ENCODE measurements at regions not wholly inside any gene's neighbourhood (a gene's known extent, or its start where the extent isn't known, plus 50 kb on each side); places are given as distances from the start of the nearest gene placed in this dataset.

DNA sequence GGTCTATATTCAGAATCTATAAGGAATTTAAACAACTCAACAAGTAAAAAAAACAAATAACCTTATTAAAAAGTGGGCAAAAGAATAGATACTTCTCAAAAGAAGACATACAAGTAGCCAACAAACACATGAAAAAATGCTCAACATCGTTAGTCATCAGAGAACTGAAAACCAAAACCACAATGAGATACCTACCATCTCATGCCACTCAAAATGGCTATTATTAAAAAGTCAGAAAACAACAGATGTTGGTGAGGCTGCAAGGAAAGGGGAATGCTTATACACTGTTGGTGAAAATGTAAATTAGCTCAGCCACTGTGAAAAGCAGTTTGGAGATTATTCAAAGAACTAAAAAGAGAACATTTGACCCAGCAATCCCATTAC, 201.6 kb downstream of the QDPR start:
- no peak for DNase-seq (ENCODE audit: low spot score)
- intact Hi-C loops (cut with DNase I) = no loop called here

DNA sequence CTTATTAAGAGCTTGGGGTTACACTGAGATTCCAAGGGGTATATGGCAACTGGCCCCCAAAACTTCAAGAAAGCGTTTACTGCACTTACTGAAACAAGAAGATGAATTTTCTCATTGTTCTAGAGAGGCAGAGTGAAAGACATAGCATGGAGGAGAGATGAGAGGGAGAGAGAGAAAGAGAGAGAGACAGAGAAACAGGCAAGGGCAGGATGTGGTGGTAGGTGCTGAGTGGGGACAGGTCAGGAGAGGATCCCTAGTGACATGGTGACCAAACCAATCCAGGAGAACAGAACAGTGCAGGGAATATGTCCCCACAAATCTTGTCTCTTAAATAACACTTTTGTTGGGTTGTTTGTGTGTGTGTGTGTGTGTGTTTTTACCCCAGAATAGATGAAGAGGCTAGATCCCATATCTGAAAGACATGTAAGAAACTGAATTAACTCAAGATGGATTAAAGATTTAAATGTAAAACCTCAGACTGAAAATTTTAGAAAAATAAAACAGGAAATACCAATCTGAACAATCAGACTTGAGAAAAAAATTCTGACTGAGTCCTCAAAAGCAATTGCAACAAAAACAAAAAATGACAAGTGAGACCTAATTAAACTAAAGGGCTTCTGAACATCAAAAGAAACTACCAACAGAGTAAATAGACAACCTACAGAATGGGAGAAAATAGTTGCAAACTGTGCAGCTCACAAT, 202.2 kb downstream of the QDPR start:
- DNase-seq (ENCODE audit: low spot score) = no peak
- intact Hi-C loops (cut with DNase I) = no loop called here

DNA sequence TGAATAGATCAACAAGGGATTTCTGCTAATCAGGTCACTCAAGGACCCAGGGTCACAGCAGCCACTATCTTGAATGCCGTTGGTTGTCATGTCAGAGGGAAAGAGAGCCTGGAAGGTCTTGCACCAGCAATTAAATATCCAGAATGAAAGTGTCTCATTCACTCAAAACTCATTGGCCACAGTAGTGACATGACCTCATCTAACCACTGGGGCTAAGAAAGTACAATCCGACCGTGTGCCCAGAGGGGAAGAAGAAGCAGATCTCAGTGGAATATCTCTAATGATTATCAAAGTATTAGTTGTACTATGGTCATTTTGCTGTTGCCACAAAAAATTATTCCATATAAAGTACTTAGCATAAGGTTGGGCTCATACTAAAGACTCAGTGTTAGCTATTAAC, 210.0 kb downstream of the QDPR start:
- intact Hi-C loops (cut with DNase I) = no loop called here
- DNase-seq (ENCODE audit: low spot score) = no peak

DNA sequence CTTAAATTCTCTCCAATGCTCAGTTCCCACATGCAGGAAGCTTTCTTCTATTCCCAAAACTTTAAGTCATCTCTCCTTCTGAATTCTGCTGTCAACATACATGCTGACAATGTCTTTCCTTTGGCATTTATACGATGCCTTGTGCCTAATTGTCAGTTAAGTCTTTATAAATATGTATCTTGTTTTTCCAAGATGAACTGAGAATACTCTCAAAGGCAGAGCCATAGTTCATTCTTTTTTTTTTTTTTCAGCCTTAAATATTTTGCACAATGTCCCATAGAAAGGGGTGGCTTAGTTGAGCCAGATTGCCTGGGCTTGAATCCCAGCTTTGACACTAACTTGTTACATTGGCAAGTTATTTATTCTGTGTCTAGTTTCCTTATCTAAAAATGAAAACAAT, 210.6 kb downstream of the QDPR start:
- no peak for DNase-seq (ENCODE audit: low spot score)
- intact Hi-C loops (cut with DNase I) = no loop called here

DNA sequence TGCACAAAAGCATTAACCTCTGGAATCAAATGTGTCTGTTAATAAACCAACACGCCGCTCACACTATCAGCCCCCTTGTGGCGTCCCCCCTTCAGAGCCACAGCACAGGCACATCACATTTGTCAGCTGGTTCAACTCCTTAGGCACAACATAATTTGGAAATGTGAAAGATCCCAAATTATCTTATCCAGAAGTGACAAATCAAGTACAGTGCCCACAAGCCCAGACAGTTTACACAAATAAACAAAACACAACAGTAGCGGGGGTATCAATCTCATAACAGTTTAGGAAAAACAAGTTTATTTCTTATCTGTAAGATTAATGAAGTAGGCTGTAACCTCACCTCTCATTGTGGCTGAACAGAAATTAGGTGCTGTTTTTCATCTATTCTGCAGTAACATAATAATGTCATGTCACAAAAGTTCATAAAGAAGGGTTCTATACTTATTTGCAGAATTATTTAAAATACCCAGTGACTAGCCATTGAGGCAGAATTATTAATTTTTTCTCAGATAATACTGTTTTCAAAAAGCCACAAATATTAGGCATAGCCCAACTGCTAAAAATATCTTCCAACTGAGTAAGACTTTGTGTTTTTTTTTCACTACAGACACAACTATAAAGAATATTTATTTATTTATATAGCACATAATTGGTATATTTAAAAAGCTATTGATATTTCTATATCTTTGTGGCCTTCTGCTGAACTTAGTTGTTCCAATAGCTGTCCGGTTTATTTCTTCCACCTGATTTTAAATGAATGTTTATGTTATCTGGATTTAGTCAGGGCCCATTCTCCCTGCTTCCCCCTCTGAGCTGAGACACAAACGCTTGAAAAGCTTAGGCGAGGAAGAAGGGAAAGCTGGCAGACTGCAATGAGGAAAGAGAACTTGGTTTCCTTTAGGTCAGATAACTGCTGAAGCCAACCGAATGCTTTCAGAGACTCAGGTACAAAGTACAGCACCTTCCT, 214.7 kb downstream of the QDPR start:
- DNase-seq (ENCODE audit: low spot score) = no peak
- intact Hi-C loops (cut with DNase I) = no loop called here

DNA sequence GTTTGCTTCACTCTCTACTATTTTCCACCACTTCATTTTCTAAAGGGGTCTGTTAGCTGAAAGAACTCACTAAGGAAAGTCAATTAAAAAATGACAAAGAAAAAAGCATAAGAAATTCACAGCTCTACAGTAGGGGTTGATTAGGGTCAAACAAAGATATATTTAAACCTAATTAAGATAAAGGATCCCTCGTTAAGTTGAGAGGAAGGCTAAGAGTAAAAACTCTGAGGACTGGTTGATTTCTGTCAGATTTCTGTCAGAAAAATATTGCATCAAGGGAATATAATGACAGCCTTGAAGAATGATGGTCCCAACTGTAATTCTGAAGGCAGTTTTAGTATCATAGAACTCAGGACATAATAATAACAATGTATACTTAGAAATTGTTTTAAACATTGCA, 218.0 kb downstream of the QDPR start:
- no peak for DNase-seq (ENCODE audit: low spot score)
- intact Hi-C loops (cut with DNase I) = no loop called here

DNA sequence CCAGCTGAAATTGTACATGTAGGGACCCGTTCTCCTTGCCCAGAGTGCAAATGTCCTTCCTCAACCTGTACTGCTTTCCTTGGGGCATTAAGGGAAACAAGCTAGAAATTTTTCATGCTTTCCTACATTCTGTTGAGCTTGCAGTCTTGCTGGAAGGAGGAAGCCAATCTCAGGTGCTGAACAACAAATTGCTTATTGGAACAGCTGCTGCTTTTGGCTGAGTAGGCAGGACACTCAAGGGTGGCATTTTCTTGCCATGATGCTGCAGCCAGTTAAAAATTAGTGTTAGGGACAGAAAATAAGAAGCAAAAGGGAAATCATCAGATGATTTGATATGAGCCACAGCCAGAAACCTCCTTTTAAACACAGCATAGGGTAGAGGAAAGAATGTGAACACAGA, 223.7 kb downstream of the QDPR start:
- intact Hi-C loops (cut with DNase I) = no loop called here
- DNase-seq (ENCODE audit: low spot score) = no peak

DNA sequence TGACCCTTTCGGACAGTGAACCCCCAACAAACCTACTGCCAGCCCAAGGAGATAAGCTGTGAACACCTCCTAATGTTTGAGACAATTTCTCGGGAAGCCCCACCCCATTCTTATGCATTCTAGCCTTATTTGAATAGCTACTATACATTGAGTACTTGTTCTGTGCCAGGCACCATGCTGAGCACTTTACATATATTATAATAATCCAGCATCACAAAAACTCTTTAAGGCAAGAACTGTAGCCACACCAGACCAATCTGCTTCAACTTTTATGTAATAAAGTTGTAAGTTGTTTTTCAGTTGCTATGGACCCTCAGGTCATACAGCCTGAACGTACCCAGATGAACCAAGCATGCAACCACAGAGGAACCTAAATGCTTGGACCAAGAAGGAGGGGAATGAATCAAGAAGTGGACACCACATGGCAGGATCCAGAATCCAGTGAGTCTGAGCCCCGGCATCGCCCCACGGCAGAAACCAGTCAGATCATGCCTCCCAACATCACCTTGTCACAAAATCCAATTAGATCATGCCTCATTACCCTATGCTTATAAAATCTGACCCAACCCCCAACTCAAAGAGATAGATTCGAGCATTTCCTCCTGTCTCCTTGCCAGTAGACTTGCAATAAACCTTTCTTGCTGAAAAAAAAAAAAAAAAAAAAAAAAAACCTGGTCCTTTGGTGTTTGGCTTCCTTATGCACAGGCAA, 225.0 kb downstream of the QDPR start:
- DNase-seq (ENCODE audit: low spot score) = no peak
- intact Hi-C loops (cut with DNase I) = no loop called here

DNA sequence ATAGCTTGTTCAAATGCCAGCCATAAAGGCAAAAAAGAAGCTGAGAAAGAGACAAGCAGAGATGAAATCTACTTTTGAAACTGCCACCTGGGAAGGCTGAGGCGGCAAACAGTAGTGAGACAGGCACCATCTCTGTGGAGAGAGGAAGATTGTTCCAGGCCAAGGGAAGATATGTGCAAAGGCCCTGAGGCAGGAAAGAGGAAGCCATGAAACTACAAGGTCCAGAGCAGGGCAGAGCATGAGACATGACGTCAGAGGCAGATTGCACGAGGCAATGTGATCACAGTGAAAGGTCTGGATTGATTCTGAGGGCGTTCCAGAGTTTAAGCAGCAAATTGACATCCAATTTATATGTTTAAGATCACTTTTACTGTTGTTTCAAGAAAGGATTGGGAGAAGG, 226.1 kb downstream of the QDPR start:
- intact Hi-C loops (cut with DNase I) = no loop called here
- DNase-seq (ENCODE audit: low spot score) = no peak

DNA sequence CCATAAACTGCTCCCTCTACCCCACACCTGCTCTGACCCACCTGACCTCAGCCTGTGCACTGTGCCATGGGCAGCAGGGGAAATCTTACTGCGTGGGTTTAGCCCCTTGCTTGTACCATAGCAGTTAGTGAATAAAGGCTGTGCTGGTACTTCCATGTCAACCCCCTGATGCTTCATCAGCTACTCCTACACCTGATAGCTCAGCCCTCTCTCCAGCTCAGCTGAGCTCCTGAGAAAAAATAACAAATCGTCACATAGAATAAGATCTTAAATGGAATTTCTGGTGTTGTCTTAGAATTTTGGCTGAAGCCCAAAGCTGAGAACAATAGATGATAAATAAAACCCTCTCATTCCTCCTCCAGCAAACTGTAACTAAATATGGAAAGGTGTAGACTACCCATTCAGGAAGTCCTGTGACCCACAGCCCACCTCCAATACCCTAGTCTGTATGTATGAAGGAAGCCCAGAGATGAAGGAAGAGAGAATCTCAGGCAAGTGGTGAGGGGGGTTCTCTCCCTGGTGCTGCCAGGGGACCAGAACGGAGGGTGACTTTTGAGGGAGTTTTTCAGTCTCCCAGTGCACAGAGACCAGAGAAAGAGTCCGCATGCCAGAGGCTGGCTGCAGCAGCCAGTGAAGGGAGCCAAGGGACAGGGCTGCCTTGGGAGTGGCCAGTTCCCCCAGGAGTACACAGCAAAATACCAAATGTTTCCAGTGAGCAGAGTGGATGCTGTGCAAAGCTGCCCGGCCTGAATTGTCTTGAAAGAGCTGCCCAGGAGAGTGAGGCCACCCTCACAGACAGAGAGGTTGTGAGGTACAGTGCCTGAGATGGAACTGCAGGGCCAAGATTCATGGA, 227.3 kb downstream of the QDPR start:
- DNase-seq (ENCODE audit: low spot score) = no peak
- intact Hi-C loops (cut with DNase I) = no loop called here

DNA sequence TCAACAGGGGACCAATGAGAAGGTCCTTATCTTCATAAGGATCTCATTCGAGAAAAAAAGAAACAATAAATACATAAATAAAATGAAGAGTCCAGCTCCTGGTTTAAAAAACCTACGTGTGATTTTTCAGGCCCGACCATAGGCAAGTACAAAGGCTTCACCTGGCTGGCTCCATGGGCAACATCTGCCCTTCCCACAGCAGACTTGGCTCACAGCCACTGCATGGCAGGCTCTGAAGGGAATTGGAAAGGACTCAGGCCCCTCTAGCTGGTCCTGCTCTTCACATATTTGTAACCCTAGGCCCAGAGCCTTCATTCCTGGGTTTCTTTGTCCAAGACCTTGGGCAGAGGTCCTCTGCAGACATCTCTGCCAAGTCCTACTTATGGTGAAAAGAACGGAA, 228.1 kb downstream of the QDPR start:
- intact Hi-C loops (cut with DNase I) = no loop called here
- no peak for DNase-seq (ENCODE audit: low spot score)

DNA sequence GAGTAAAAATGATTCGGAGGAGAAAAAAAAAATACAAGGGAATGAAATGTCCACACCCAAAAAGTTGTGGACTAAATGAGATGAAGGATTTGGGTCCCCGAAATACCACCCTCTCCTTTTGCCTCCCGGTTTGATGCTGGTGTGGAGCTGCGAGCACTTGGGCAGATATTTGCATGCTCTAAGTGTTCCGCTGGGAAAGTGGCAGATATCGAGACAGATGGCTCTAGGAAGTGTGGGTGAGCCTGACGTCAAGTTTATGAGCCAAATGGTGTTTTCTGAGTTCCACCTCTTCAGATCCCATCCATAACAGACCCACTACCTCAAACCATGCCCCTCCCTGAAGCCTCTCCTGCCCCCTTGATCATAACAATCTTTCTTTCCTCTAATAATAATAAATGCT, 228.6 kb downstream of the QDPR start:
- DNase-seq (ENCODE audit: low spot score) = no peak
- intact Hi-C loops (cut with DNase I) = no loop called here

DNA sequence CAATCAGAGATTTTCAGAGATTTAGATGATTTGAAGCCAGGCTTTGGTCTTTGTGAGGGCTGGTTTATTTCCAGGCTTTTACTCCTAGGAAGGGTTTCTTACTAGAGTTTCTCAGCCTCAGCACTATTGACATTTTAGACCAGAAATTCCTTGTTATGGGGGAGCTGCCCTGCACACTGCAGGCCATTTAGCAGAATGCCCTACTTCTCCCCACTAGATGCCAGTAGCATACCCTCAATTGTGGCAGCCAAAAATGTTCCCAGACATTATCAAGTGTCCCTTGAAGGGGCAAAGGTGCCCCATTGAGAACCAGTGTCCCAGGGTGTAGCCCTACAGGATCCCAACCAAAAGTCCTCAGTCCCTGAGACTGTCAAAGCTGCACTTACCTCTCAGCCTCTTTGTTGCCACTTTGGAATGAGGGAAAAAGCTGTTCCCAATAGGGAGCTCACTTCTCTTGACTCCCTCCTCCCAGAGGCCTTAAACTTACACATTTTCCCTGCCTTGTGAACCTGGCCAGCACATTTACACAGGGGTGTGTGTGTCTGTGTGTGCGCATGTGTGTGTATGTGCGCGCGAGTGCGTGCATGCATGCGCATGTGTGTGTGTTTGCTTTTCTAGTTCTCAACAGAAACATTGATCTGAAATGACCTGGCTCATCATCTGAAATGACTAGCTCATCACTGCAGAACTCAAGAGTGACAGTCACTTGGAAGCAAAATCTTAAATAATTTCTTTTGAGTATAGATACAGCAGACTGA, 231.4 kb downstream of the QDPR start:
- intact Hi-C loops (cut with DNase I) = no loop called here
- no peak for DNase-seq (ENCODE audit: low spot score)

DNA sequence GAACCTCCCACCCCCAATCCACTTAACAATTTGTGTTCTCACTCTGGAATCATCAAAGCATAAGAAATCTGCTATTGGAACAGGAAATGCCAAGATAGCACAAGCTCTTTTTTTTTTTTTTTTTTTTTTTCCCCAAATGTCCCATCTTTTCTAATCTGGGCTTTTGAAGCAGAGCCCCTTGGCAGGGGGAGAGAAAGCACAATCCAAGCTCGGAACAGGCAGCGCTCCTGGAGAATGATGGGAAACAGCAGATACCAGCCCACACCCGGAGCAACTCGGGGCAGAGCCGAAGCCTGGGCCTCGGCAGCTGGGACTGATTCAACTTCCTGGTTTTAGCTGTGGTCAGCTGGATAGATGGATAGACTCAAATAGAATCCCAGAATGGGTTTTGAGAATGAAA, 235.1 kb downstream of the QDPR start:
- intact Hi-C loops (cut with DNase I) = no loop called here
- DNase-seq (ENCODE audit: low spot score) = no peak

DNA sequence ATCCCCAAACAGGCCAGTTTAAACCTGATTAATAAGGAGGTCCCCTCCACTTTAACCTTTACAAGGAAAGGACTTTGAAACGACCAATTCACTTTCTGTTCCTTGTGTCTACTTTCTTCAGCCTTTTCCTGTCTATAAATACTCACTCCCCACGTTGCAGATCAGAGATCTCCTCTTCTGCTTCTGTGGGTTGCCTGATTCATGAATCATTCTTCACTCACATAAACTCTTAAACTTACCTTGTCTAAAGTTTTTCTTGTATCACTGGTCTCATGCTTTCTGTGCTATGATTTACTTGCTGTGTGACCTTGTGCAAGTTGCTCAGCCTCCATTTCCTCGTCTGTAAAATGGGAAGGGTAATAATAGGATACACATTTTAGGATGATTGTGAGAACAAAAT, 236.1 kb downstream of the QDPR start:
- intact Hi-C loops (cut with DNase I) = no loop called here
- no peak for DNase-seq (ENCODE audit: low spot score)

DNA sequence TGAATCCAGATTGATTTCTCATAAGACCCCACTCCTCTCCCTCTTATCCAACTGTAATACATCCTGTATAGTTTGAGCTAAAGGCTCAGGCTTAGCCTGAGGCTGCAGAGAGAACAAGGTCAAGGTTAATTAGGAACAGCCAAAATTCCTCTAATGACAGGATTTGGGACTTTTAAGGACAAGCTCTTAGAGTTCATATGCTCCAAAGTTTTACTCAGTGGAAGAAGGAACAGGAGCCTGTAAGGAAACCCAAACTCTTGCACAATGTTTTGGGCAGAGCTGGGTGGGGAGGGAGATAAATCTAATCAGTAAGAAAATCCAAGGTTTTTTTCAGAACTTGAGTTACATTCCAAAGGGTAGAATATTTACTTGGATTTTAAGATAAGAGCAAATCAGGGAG, 238.8 kb downstream of the QDPR start:
- intact Hi-C loops (cut with DNase I) = no loop called here
- DNase-seq (ENCODE audit: low spot score) = no peak

DNA sequence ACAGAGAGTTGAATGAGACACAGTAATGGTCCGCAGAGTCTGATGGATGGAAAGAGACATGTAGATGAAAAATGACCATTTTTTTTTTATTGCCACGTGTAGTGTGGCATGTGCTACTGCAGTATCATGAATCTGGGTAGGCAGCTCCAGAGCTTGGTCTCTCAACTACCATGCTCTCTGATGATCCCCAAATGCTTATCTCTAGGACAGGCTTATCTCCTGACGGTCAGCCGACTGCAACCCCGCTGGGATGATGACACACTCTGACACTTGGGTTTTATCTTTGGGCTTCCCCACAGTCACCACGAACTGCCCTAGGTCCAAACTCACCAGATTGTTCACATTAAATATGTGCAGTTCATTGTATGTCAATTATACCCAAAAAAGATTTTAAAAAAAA, 239.7 kb downstream of the QDPR start:
- intact Hi-C loops (cut with DNase I) = no loop called here
- DNase-seq (ENCODE audit: low spot score) = no peak

DNA sequence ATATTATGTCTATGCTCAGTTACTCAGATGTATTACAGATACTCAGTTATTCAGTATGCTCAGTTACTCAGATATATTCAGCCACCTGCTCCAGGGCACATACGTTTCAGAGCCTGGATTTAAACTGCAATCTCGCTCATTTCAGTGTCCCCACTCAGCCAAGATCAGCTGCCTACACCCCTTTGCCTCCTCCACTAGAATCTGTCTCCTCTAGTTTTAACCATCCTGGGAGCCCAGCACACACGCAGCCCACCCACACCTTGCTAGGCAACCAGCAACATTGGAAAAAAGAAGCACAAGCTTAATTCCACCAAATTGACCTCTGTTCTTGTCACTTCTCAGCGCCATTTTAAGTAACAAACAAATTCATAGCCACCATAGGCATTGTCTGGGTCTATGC, 246.2 kb downstream of the QDPR start:
- intact Hi-C loops (cut with DNase I) = no loop called here
- DNase-seq (ENCODE audit: low spot score) = no peak

DNA sequence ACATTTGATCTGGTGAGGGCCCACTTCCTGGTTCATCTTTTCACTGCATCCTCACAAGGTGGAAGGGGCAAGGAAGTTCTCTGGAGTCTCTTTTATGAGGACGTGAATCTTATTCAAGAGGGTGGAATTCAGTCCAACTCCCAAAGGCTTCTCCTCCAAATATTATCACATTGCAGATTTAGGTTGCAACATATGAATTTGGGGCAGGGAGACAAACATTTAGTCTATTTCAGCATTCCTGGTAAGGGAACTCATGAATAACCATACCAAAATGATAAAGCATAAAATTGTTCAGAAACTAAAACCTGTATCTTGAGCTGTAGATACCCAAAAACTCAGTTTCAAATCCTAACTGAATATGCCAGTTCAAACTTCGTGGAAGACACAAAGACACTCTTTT, 246.8 kb downstream of the QDPR start:
- intact Hi-C loops (cut with DNase I) = no loop called here

More for the DNA sequence above, 246.8 kb downstream of the QDPR start:
- DNase-seq (ENCODE audit: low spot score) = no peak

Data from cardiac septum (tissue), 1 donor.